SK-N-SH (cell line): ENCODE measurements at regions not wholly inside any gene's neighbourhood (a gene's known extent, or its start where the extent isn't known, plus 50 kb on each side); places are given as distances from the start of the nearest gene placed in this dataset.

ENCODE experiments used
- CTCF ChIA-PET: fragments of 300-600, 350-600 bp; formaldehyde crosslinking; extraction: SDS; loops from one replicate; lab custom pipeline; 2021; lab: Yijun Ruan, JAX
- POLR2A ChIA-PET: fragments of 350-600 bp; sonication (Branson Sonifier 250); formaldehyde crosslinking; extraction: SDS; loops from one replicate; lab custom pipeline; 2020; ENCODE audit warnings: antibody characterized with exemption, inconsistent platforms; lab: Yijun Ruan, JAX
- DNase-seq: peaks from one replicate; pipeline ENCODE4 v3.0.0; 2012
- H2AFZ ChIP-seq: fragments of 200-600 bp; sonication (generic); 2 replicates; pipeline ENCODE4 v1.8.1; 2016; ENCODE audit warnings: antibody characterized with exemption, mild to moderate bottlenecking, low read depth
- H3F3A ChIP-seq: fragments of 200-600 bp; sonication (generic); replicated peaks from 2 replicates; pipeline ENCODE3; 2016; ENCODE audit warnings: antibody characterized with exemption, mild to moderate bottlenecking; ENCODE audit not compliant: insufficient read depth
- H3K27ac ChIP-seq, 2 experiments: fragments of 200-500 bp in 1 of 2; fragments of 200-600 bp in 1 of 2; sonication (Bioruptor generic) in 1 of 2; sonication (generic), shearing (Covaris generic) in 1 of 2; 2 replicates each; pipeline versions ENCODE4 v1.5.1 to v1.6.1; 2014 to 2016; ENCODE audit warnings: low read depth in 2 of 2, inconsistent platforms in 1 of 2, low read length in 1 of 2, mild to moderate bottlenecking in 1 of 2, mixed read lengths in 1 of 2
- H3K27me3 ChIP-seq: fragments of 200-600 bp; sonication (generic), shearing (Covaris generic); 2 replicates; pipeline ENCODE4 v1.6.1; 2016; ENCODE audit warnings: mixed run types; ENCODE audit not compliant: insufficient read depth
- H3K36me3 ChIP-seq, 2 experiments: fragments of 200-500 bp in 1 of 2; fragments of 200-600 bp in 1 of 2; sonication (Bioruptor generic) in 1 of 2; sonication (generic) in 1 of 2; replicated peaks in 1 of 2; 2 replicates each; pipeline versions ENCODE3 to v1.5.1; 2014 to 2016; ENCODE audit warnings: low read length in 1 of 2, mild to moderate bottlenecking in 1 of 2; ENCODE audit not compliant: insufficient read depth in 2 of 2, control insufficient read depth in 1 of 2
- H3K4me1 ChIP-seq, 2 experiments: fragments of 200-500 bp in 1 of 2; fragments of 200-600 bp in 1 of 2; sonication (Bioruptor generic) in 1 of 2; sonication (generic), shearing (Covaris generic) in 1 of 2; 2 replicates each; pipeline versions ENCODE4 v1.5.1 to v1.6.1; 2014 to 2016; ENCODE audit warnings: low read depth in 1 of 2, low read length in 1 of 2, mixed run types in 1 of 2; ENCODE audit not compliant: insufficient read depth in 2 of 2, control insufficient read depth in 1 of 2
- H3K4me2 ChIP-seq: fragments of 200-600 bp; sonication (generic), shearing (Covaris generic); 2 replicates; pipeline ENCODE4 v1.6.1; 2017; ENCODE audit warnings: mixed run types
- H3K4me3 ChIP-seq, 2 experiments: fragments of 200-500 bp in 1 of 2; fragments of 200-600 bp in 1 of 2; sonication (Bioruptor generic) in 1 of 2; sonication (generic), shearing (Covaris generic) in 1 of 2; 2 replicates each; pipeline versions ENCODE4 v1.5.1 to v1.8.1; 2014 to 2016; ENCODE audit warnings: low read depth in 2 of 2, inconsistent platforms in 1 of 2, low read length in 1 of 2, mild to moderate bottlenecking in 1 of 2, mixed read lengths in 1 of 2, moderate library complexity in 1 of 2
- H3K79me2 ChIP-seq: fragments of 200-600 bp; sonication (generic); 2 replicates; pipeline ENCODE4 v1.8.1; 2017; ENCODE audit warnings: mild to moderate bottlenecking; ENCODE audit not compliant: insufficient read depth
- H3K9ac ChIP-seq: fragments of 200-600 bp; sonication (generic); 2 replicates; pipeline ENCODE4 v1.6.1; 2017; ENCODE audit warnings: mixed run types
- H3K9me2 ChIP-seq: fragments of 200-600 bp; sonication (generic); 2 replicates; pipeline ENCODE4 v1.6.1; 2017; ENCODE audit warnings: mixed run types
- H3K9me3 ChIP-seq: fragments of 200-600 bp; sonication (generic); 2 replicates; pipeline ENCODE4 v1.6.1; 2017; ENCODE audit warnings: mixed run types, mild to moderate bottlenecking, moderate library complexity
- H4K20me1 ChIP-seq: fragments of 200-600 bp; sonication (generic); 2 replicates; pipeline ENCODE4 v1.6.1; 2017; ENCODE audit warnings: mild to moderate bottlenecking, mixed run types; ENCODE audit not compliant: insufficient read depth
- CHD2 ChIP-seq: fragments of 150-350 bp; IDR thresholded peaks from 2 replicates; pipeline ENCODE4 v1.6.1; 2018; ENCODE audit warnings: low read length; ENCODE audit not compliant: partially characterized antibody
- ELF1 ChIP-seq: IDR thresholded peaks from 2 replicates; pipeline ENCODE4 v1.4.0; 2012
- EP300 ChIP-seq, 2 experiments: IDR thresholded peaks; 2 replicates each; pipeline versions ENCODE4 v1.4.0 to v1.6.1; 2012; ENCODE audit warnings: borderline replicate concordance in 1 of 2, low read depth in 1 of 2, low read length in 1 of 2
- EZH2phosphoT487 ChIP-seq: fragments of 200-600 bp; sonication (generic); IDR thresholded peaks from 2 replicates; pipeline ENCODE4 v1.6.1; 2017; ENCODE audit warnings: low read depth, mixed run types, mild to moderate bottlenecking, antibody characterized with exemption, moderate library complexity, borderline replicate concordance
- FOSL2 ChIP-seq: IDR thresholded peaks from 2 replicates; pipeline ENCODE4 v1.4.0; 2012; ENCODE audit warnings: low read depth, mild to moderate bottlenecking, moderate library complexity, borderline replicate concordance
- FOXJ3 ChIP-seq: sonication (generic); formaldehyde crosslinking; IDR thresholded peaks from 2 replicates; pipeline ENCODE4 v1.5.1; 2020; ENCODE audit warnings: mild to moderate bottlenecking, missing genetic modification reagents
- FOXM1 ChIP-seq: IDR thresholded peaks from 2 replicates; pipeline ENCODE4 v1.4.0; 2012; ENCODE audit warnings: low read depth, mild to moderate bottlenecking
- IRF3 ChIP-seq: fragments of 150-350 bp; IDR thresholded peaks from 2 replicates; pipeline ENCODE4 v1.6.1; 2016; ENCODE audit warnings: mild to moderate bottlenecking, low read depth, low read length
- MAX ChIP-seq: IDR thresholded peaks from 2 replicates; pipeline ENCODE4 v1.4.0; 2012; ENCODE audit warnings: low read depth
- MEF2A ChIP-seq: IDR thresholded peaks from 2 replicates; pipeline ENCODE4 v1.4.0; 2012; ENCODE audit warnings: low read depth, borderline replicate concordance
- MXI1 ChIP-seq: IDR thresholded peaks from 2 replicates; pipeline ENCODE4 v1.6.1; 2012; ENCODE audit warnings: mild to moderate bottlenecking, low read depth, low read length, improper control_type of control experiment
- NFIC ChIP-seq: IDR thresholded peaks from 2 replicates; pipeline ENCODE4 v1.4.0; 2012; ENCODE audit warnings: borderline replicate concordance
- NRF1 ChIP-seq: IDR thresholded peaks from 2 replicates; pipeline ENCODE4 v1.6.1; 2012; ENCODE audit warnings: low read depth, mild to moderate bottlenecking, low read length
- PBX3 ChIP-seq: IDR thresholded peaks from 2 replicates; pipeline ENCODE4; 2012
- RCOR1 ChIP-seq: fragments of 150-350 bp; IDR thresholded peaks from 2 replicates; pipeline ENCODE4 v1.6.1; 2017; ENCODE audit warnings: antibody characterized with exemption, low read length
- REST ChIP-seq: IDR thresholded peaks from 2 replicates; pipeline ENCODE4 v1.6.1; 2012; ENCODE audit warnings: mild to moderate bottlenecking, low read depth, low read length, moderate library complexity
- RFX5 ChIP-seq: IDR thresholded peaks from 2 replicates; pipeline ENCODE4 v1.6.1; 2012; ENCODE audit warnings: mild to moderate bottlenecking, improper control_type of control experiment, low read length
- SIN3A ChIP-seq: IDR thresholded peaks from 2 replicates; pipeline ENCODE4 v1.6.1; 2012; ENCODE audit warnings: low read depth, mild to moderate bottlenecking, low read length, moderate library complexity, borderline replicate concordance
- SMC3 ChIP-seq: IDR thresholded peaks from 2 replicates; pipeline ENCODE4 v1.6.1; 2012; ENCODE audit warnings: low read depth, low read length, improper control_type of control experiment
- TCF12 ChIP-seq: IDR thresholded peaks from 2 replicates; pipeline ENCODE4 v1.4.0; 2012
- YY1 ChIP-seq: IDR thresholded peaks from 2 replicates; pipeline ENCODE4 v1.4.0; 2012; ENCODE audit warnings: low read depth, mild to moderate bottlenecking
- WGBS: methylation state at CpG from one replicate; pipeline ENCODE4 v1.1.6; 2017; ENCODE audit warnings: low lambda C conversion rate; 5-methylcytosine and 5-hydroxymethylcytosine counted together

GRCh38 chr6:134642279-134642678, 307.6 kb downstream of the ALDH8A1 start:
- H2AFZ ChIP-seq: no peak overlapping the region
- H3K36me3 ChIP-seq: no peaks in the 10 kb centered on the region
- H3K9ac ChIP-seq: no peak overlapping the region
- H4K20me1 ChIP-seq: no peaks in the 10 kb centered on the region
- no peaks in the 10 kb centered on the region for H3K9me2 ChIP-seq
- no peak overlapping the region for H3K4me3 ChIP-seq
- TF ChIP-seq EP300 (IDR thresholded peaks at IDR 0.05; ENCODE audit: borderline replicate concordance in 1 of 2, low read depth in 1 of 2, low read length in 1 of 2): 0 out of 4 replicates have a peak, but pooled peaks have one; percentile 11 to 33
- 0 out of 2 replicates have a peak, but pooled peaks have one; percentile 6 for TF ChIP-seq NFIC
- no peak for TF ChIP-seq ELF1
- H3K4me2 ChIP-seq: no peak overlapping the region
- no peaks in the 10 kb centered on the region for H3K27me3 ChIP-seq
- peaks cover 0 to 3% of the 10 kb centered on the region in 2 experiments; a peak in 2 of 4 replicates for H3K4me1 ChIP-seq
- no peaks in the 10 kb centered on the region for H3F3A ChIP-seq
- DNase-seq: no peak
- CTCF ChIA-PET: interaction anchor here (1.4 to 3.1 kb wide), 6 partner anchors 14 to 486 kb away, joined by 3 to 17 read pairs (median 12); no protein-coding TSS in a partner anchor
- H3K27ac ChIP-seq: peak overlapping the region; percentile 26 to 43; a peak in 2 of 4 replicates
- no peaks in the 10 kb centered on the region for H3K9me3 ChIP-seq
- WGBS: 39% methylated on average over 2 of the region's 2 CpGs
- H3K79me2 ChIP-seq: no peaks in the 10 kb centered on the region
- POLR2A ChIA-PET: no interaction called here

- Histone ChIP-seq H3K9me3 (no peaks in the 10 kb centered on the region), H3K79me2 (no peaks in the 10 kb centered on the region), H4K20me1 (no peaks in the 10 kb centered on the region), H3K27ac (no peak overlapping the region; a peak in 1 of 4 replicates), H3K27me3 (no peaks in the 10 kb centered on the region), H3K4me2 (no peak overlapping the region), H3K4me3 (no peak overlapping the region; a peak in 1 of 4 replicates), H3K4me1 (peaks cover 0 to 3% of the 10 kb centered on the region in 2 experiments; a peak in 2 of 4 replicates), H3K36me3 (no peaks in the 10 kb centered on the region), H3K9me2 (no peaks in the 10 kb centered on the region), H2AFZ (no peak overlapping the region), H3F3A (no peaks in the 10 kb centered on the region), H3K9ac (no peak overlapping the region)
- ChIA-PET POLR2A (no interaction called here), CTCF (interaction anchor here (0.6 to 3.1 kb wide), 46 partner anchors 9 to 485 kb away, joined by 3 to 38 read pairs (median 4); partner anchors contain the start of gene SGK1)
- 30% methylated on average over 1 of the region's 1 CpG for WGBS
- peak; percentile 57 for DNase-seq
- TF ChIP-seq FOXJ3 (CRISPR knock-in tag): no peak
- TF ChIP-seq IRF3: no peak
- TF ChIP-seq EP300 (IDR thresholded peaks at IDR 0.05; ENCODE audit: borderline replicate concordance in 1 of 2, low read depth in 1 of 2, low read length in 1 of 2): no peak
- TF ChIP-seq SIN3A: no peak
- TF ChIP-seq MXI1: no peak
- no peak for TF ChIP-seq NFIC
- no peak for TF ChIP-seq MEF2A
- TF ChIP-seq REST: no peak
- TF ChIP-seq FOSL2: peak; percentile 56
- peak; percentile 23 for TF ChIP-seq TCF12
- no peak for TF ChIP-seq YY1
- no peak for TF ChIP-seq NRF1
- no peak for TF ChIP-seq ELF1
- TF ChIP-seq FOXM1: no peak
- TF ChIP-seq CHD2: no peak
- TF ChIP-seq PBX3: 0 out of 2 replicates have a peak, but pooled peaks have one; percentile 15
- peak; percentile 93 for TF ChIP-seq SMC3
- TF ChIP-seq MAX: no peak
- no peak for TF ChIP-seq RCOR1
- no peak for TF ChIP-seq RFX5
- no peak for TF ChIP-seq EZH2phosphoT487
These were observed 308.9 kb downstream of the ALDH8A1 start for GRCh38 chr6:134640975-134641429.
